HFFc6 (cell line): ENCODE measurements at regions not wholly inside any gene's neighbourhood (a gene's known extent, or its start where the extent isn't known, plus 50 kb on each side); places are given as distances from the start of the nearest gene placed in this dataset.

Experiments
- DNase-seq: peaks from one replicate; pipeline ENCODE4 v3.0.0-alpha.2; 2018
- H3K27ac Mint-ChIP-seq: 2 replicates; pipeline ENCODE4 v1.8.0; 2020; ENCODE audit warnings: mild to moderate bottlenecking, mixed read lengths
- H3K27me3 Mint-ChIP-seq: 2 replicates; pipeline ENCODE4 v1.8.0; 2021; ENCODE audit warnings: mild to moderate bottlenecking, moderate library complexity, mixed read lengths; ENCODE audit not compliant: insufficient read depth
- H3K36me3 Mint-ChIP-seq: 2 replicates; pipeline ENCODE4 v1.8.0; 2021; ENCODE audit warnings: low read depth, mixed read lengths
- H3K4me1 Mint-ChIP-seq: 2 replicates; pipeline ENCODE4 v1.8.0; 2020; ENCODE audit warnings: low read depth, mixed read lengths
- H3K4me3 Mint-ChIP-seq: 2 replicates; pipeline ENCODE4 v1.8.0; 2020; ENCODE audit warnings: mild to moderate bottlenecking, moderate library complexity, mixed read lengths
- H3K9me3 Mint-ChIP-seq: 2 replicates; pipeline ENCODE4 v1.8.0; 2020; ENCODE audit warnings: mild to moderate bottlenecking, mixed read lengths
- CTCF ChIP-seq: fragments of 200-600 bp; sonication (generic); IDR thresholded peaks from 2 replicates; pipeline ENCODE4 v1.5.0; 2021; ENCODE audit warnings: antibody characterized with exemption, mild to moderate bottlenecking

GRCh38 chr7:79507131-79507530 is 53.7 kb upstream of the MAGI2 start:
- Mint-ChIP-seq H3K27me3 (no peaks in the 10 kb centered on the region), H3K9me3 (no peaks in the 10 kb centered on the region), H3K4me3 (peak overlapping the region; percentile 43), H3K4me1 (peaks cover 44% of the 10 kb centered on the region), H3K36me3 (peaks cover 5% of the 10 kb centered on the region), H3K27ac (no peak overlapping the region)
- TF ChIP-seq CTCF, result no peak
- DNase-seq, result peak; percentile 6

GRCh38 chr7:79506481-79506880 is 53.0 kb upstream of the MAGI2 start:
- peak overlapping the region; percentile 27 for H3K27ac Mint-ChIP-seq

GRCh38 chr7:79504607-79505389 is 51.3 kb upstream of the MAGI2 start:
- Mint-ChIP-seq H3K27me3 (no peaks in the 10 kb centered on the region), H3K36me3 (no peaks in the 10 kb centered on the region), H3K4me1 (peaks cover 36% of the 10 kb centered on the region), H3K4me3 (no peak overlapping the region), H3K9me3 (no peaks in the 10 kb centered on the region), H3K27ac (peak overlapping the region; percentile 46; the same call in 1 of the 2 replicates)
- TF ChIP-seq CTCF, result no peak
- DNase-seq, result peak; percentile 12

More at GRCh38 chr7:79506481-79506880, 53.0 kb upstream of the MAGI2 start:
- Mint-ChIP-seq H3K9me3 (no peaks in the 10 kb centered on the region), H3K4me1 (peaks cover 37% of the 10 kb centered on the region), H3K27me3 (no peaks in the 10 kb centered on the region), H3K4me3 (peak overlapping the region; percentile 43), H3K36me3 (peaks cover 5% of the 10 kb centered on the region)
- no peak for TF ChIP-seq CTCF
- peak; percentile 32 for DNase-seq
